OCI-LY7 (cell line): ENCODE measurements at regions not wholly inside any gene's neighbourhood (a gene's known extent, or its start where the extent isn't known, plus 50 kb on each side); places are given as distances from the start of the nearest gene placed in this dataset.

Source experiments
- EZH2phosphoT487 ChIP-seq: fragments of 200-600 bp; sonication (generic); IDR thresholded peaks from 2 replicates; pipeline ENCODE4 v1.6.1; 2018; ENCODE audit warnings: low read depth, borderline replicate concordance, mild to moderate bottlenecking, mixed run types, antibody characterized with exemption, low read length, moderate library complexity, mixed read lengths
- TF ChIP-seq, protein P1 (sequence below): fragments of 200-600 bp; sonication (generic); conservative IDR thresholded peaks from 2 replicates; pipeline ENCODE4 v1.5.1; 2014; ENCODE audit warnings: mild to moderate bottlenecking, antibody characterized with exemption, low read length, moderate library complexity, mixed read lengths

DNA sequence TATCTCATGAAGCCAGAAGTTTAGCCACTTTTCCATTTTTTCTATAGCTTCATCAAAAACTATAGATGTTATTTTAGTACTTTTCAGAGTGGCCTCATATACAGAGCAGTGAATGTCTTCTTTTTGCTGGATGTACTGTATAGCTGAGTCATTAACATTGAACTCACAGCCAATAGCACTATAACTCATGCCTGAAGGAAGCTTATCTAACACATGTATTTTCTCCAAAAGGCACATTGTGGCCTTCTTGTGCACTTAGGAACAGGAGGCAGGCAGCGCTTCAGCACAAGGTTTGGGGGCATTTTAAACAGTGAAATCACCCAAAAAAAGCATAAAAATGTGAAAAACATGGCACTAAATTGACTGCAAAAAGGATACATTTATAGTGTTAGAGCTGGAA, 336.8 kb upstream of the TMTC1 start:
- TF ChIP-seq, protein P1, sequence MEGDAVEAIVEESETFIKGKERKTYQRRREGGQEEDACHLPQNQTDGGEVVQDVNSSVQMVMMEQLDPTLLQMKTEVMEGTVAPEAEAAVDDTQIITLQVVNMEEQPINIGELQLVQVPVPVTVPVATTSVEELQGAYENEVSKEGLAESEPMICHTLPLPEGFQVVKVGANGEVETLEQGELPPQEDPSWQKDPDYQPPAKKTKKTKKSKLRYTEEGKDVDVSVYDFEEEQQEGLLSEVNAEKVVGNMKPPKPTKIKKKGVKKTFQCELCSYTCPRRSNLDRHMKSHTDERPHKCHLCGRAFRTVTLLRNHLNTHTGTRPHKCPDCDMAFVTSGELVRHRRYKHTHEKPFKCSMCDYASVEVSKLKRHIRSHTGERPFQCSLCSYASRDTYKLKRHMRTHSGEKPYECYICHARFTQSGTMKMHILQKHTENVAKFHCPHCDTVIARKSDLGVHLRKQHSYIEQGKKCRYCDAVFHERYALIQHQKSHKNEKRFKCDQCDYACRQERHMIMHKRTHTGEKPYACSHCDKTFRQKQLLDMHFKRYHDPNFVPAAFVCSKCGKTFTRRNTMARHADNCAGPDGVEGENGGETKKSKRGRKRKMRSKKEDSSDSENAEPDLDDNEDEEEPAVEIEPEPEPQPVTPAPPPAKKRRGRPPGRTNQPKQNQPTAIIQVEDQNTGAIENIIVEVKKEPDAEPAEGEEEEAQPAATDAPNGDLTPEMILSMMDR = no peak
- TF ChIP-seq EZH2phosphoT487 = no peak
